ENCODE measurements at regions not wholly inside any gene's neighbourhood (a gene's known extent, or its start where the extent isn't known, plus 50 kb on each side); places are given as distances from the start of the nearest gene placed in this dataset.

- Histone ChIP-seq H3K9ac (ENCODE audit: low read length) (no peak overlapping the region), H3K27me3 (ENCODE audit: control insufficient read depth in 1 of 2, insufficient read depth in 1 of 2, low read length in 2 of 2) (no peaks in the 10 kb centered on the region), H3K14ac (ENCODE audit: low read length in 2 of 2) (no peak overlapping the region), H4K91ac (ENCODE audit: low read length) (no peak overlapping the region), H3K4me3 (ENCODE audit: insufficient read depth in 1 of 2, low read depth in 1 of 2, low read length in 2 of 2) (no peak overlapping the region), H3K4ac (ENCODE audit: low read depth in 1 of 2, low read length in 2 of 2) (no peak overlapping the region), H2BK15ac (ENCODE audit: low read depth, poor library complexity, severe bottlenecking) (no peak overlapping the region), H2BK5ac (ENCODE audit: low read depth, low read length, poor library complexity, severe bottlenecking) (no peak overlapping the region), H3K27ac (ENCODE audit: low read length, poor library complexity, severe bottlenecking) (no peak overlapping the region), H3K36me3 (ENCODE audit: control insufficient read depth in 1 of 2, insufficient read depth in 2 of 2, low read depth in 1 of 2, low read length in 2 of 2) (no peaks in the 10 kb centered on the region), H4K8ac (ENCODE audit: low read length) (no peak overlapping the region), H3K9me3 (ENCODE audit: control insufficient read depth, low read length) (no peaks in the 10 kb centered on the region), H3K23ac (ENCODE audit: low read length in 2 of 2) (no peak overlapping the region), H2AFZ (ENCODE audit: low read depth, low read length) (no peak overlapping the region), H2BK12ac (ENCODE audit: low read length in 2 of 2) (no peak overlapping the region), H3K4me1 (ENCODE audit: control insufficient read depth, insufficient read depth, low read depth, low read length) (no peaks in the 10 kb centered on the region), H3K18ac (ENCODE audit: low read depth in 1 of 2, low read length in 2 of 2) (no peak overlapping the region), H2AK5ac (ENCODE audit: low read length, severe bottlenecking) (no peak overlapping the region), H3K79me1 (replicated peaks; ENCODE audit: low read length, poor library complexity, severe bottlenecking) (no peaks in the 10 kb centered on the region), H2BK120ac (ENCODE audit: low read depth, low read length) (no peak overlapping the region), H3K4me2 (ENCODE audit: low read length, poor library complexity, severe bottlenecking) (no peak overlapping the region)
- DNase-seq: no peak
- 94% methylated on average over 1 of the region's 1 CpG for WGBS
Measured at GRCh38 chr4:81854406-81854805, 382.7 kb upstream of the RASGEF1B start.

DNA sequence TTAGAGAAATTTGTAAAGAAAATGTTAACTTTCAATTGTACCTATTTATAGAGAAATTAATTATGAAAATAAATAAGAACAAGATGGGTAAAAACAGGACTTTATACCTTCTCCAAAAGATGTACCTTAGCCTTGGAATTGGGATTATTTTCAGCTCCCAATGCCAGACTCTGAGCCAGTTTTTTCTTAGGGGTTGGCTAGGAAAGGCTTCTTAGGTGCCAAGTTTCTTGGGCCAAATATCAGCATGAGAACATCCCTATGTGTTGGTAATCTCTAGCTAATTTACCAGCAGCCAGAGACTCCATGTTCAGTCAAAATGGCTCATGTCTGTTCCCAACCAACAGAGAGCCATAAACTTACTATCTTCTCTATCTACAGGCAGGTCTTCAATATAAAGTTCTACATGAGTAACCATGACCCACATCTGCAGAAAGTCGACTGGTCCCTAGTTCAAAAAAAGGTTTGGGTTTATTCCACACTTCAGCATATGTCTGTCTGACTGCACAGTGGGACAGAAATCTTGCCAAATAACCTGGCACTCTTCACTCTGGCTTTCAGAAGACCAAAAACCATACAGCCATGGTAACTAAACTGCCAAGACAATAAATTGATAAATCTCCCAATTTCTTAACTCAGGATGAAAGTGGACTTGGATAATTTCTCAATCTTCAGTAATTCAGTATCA, 380.5 kb upstream of the RASGEF1B start:
- Histone ChIP-seq H3K4me3 (ENCODE audit: insufficient read depth in 1 of 2, low read depth in 1 of 2, low read length in 2 of 2) (no peak overlapping the region), H3K27ac (ENCODE audit: low read length, poor library complexity, severe bottlenecking) (no peak overlapping the region), H4K8ac (ENCODE audit: low read length) (no peak overlapping the region), H3K23ac (ENCODE audit: low read length in 2 of 2) (no peak overlapping the region), H3K36me3 (ENCODE audit: control insufficient read depth in 1 of 2, insufficient read depth in 2 of 2, low read depth in 1 of 2, low read length in 2 of 2) (no peaks in the 10 kb centered on the region), H3K18ac (ENCODE audit: low read depth in 1 of 2, low read length in 2 of 2) (no peak overlapping the region), H3K4me1 (ENCODE audit: control insufficient read depth, insufficient read depth, low read depth, low read length) (no peaks in the 10 kb centered on the region), H2BK12ac (ENCODE audit: low read length in 2 of 2) (no peak overlapping the region), H3K27me3 (ENCODE audit: control insufficient read depth in 1 of 2, insufficient read depth in 1 of 2, low read length in 2 of 2) (no peaks in the 10 kb centered on the region), H2BK120ac (ENCODE audit: low read depth, low read length) (no peak overlapping the region), H4K91ac (ENCODE audit: low read length) (no peak overlapping the region), H3K4me2 (ENCODE audit: low read length, poor library complexity, severe bottlenecking) (no peak overlapping the region), H3K9ac (ENCODE audit: low read length) (no peak overlapping the region), H2AK5ac (ENCODE audit: low read length, severe bottlenecking) (no peak overlapping the region), H3K14ac (ENCODE audit: low read length in 2 of 2) (no peak overlapping the region), H3K79me1 (replicated peaks; ENCODE audit: low read length, poor library complexity, severe bottlenecking) (no peaks in the 10 kb centered on the region), H2AFZ (ENCODE audit: low read depth, low read length) (no peak overlapping the region), H2BK15ac (ENCODE audit: low read depth, poor library complexity, severe bottlenecking) (no peak overlapping the region), H3K9me3 (ENCODE audit: control insufficient read depth, low read length) (no peaks in the 10 kb centered on the region), H2BK5ac (ENCODE audit: low read depth, low read length, poor library complexity, severe bottlenecking) (no peak overlapping the region), H3K4ac (ENCODE audit: low read depth in 1 of 2, low read length in 2 of 2) (no peak overlapping the region)
- WGBS: 58% methylated on average over 1 of the region's 1 CpG
- DNase-seq: no peak

GRCh38 chr4:81850701-81851100, 379.0 kb upstream of the RASGEF1B start:
- Histone ChIP-seq H3K18ac (ENCODE audit: low read depth in 1 of 2, low read length in 2 of 2) (no peak overlapping the region), H3K27me3 (ENCODE audit: control insufficient read depth in 1 of 2, insufficient read depth in 1 of 2, low read length in 2 of 2) (no peaks in the 10 kb centered on the region), H3K4me2 (ENCODE audit: low read length, poor library complexity, severe bottlenecking) (no peak overlapping the region), H2BK12ac (ENCODE audit: low read length in 2 of 2) (no peak overlapping the region), H3K4me1 (ENCODE audit: control insufficient read depth, insufficient read depth, low read depth, low read length) (no peaks in the 10 kb centered on the region), H2BK15ac (ENCODE audit: low read depth, poor library complexity, severe bottlenecking) (no peak overlapping the region), H3K27ac (ENCODE audit: low read length, poor library complexity, severe bottlenecking) (no peak overlapping the region), H3K79me1 (replicated peaks; ENCODE audit: low read length, poor library complexity, severe bottlenecking) (no peaks in the 10 kb centered on the region), H2BK120ac (ENCODE audit: low read depth, low read length) (no peak overlapping the region), H4K8ac (ENCODE audit: low read length) (no peak overlapping the region), H3K9me3 (ENCODE audit: control insufficient read depth, low read length) (no peaks in the 10 kb centered on the region), H2AK5ac (ENCODE audit: low read length, severe bottlenecking) (no peak overlapping the region), H2BK5ac (ENCODE audit: low read depth, low read length, poor library complexity, severe bottlenecking) (no peak overlapping the region), H3K4me3 (ENCODE audit: insufficient read depth in 1 of 2, low read depth in 1 of 2, low read length in 2 of 2) (no peak overlapping the region), H3K9ac (ENCODE audit: low read length) (no peak overlapping the region), H3K4ac (ENCODE audit: low read depth in 1 of 2, low read length in 2 of 2) (no peak overlapping the region), H4K91ac (ENCODE audit: low read length) (no peak overlapping the region), H3K14ac (ENCODE audit: low read length in 2 of 2) (no peak overlapping the region), H3K23ac (ENCODE audit: low read length in 2 of 2) (no peak overlapping the region), H3K36me3 (ENCODE audit: control insufficient read depth in 1 of 2, insufficient read depth in 2 of 2, low read depth in 1 of 2, low read length in 2 of 2) (no peaks in the 10 kb centered on the region), H2AFZ (ENCODE audit: low read depth, low read length) (no peak overlapping the region)
- no peak for DNase-seq
- WGBS: no CpG with 5 or more reads among the region's 1 CpG

DNA sequence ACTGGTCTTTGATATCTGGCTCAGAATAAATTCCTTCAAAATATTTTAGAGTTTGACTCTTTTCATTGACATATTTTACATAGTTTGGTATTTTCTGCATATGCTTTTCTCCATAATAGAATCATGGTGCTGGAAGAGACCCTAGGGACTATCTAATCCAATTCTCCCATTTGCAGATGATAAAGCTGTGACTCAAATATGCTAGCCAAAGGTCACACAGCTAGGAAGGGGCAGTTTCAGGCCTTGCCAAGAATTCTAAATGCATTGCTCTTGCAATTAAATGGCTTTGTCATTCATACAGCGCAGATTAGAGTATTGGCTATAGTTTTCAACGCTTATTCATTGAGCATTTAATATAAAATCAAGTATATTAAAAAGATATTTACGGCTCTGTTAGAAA, 374.1 kb upstream of the RASGEF1B start:
- H4K91ac ChIP-seq (ENCODE audit: low read length): no peak overlapping the region
- H2BK5ac ChIP-seq (ENCODE audit: low read depth, low read length, poor library complexity, severe bottlenecking): no peak overlapping the region
- peaks cover 0 to 11% of the 10 kb centered on the region in 2 experiments for H3K27me3 ChIP-seq (ENCODE audit: control insufficient read depth in 1 of 2, insufficient read depth in 1 of 2, low read length in 2 of 2)
- H2BK15ac ChIP-seq (ENCODE audit: low read depth, poor library complexity, severe bottlenecking): no peak overlapping the region
- H3K14ac ChIP-seq (ENCODE audit: low read length in 2 of 2): no peak overlapping the region
- no peaks in the 10 kb centered on the region for H3K9me3 ChIP-seq (ENCODE audit: control insufficient read depth, low read length)
- H2BK120ac ChIP-seq (ENCODE audit: low read depth, low read length): no peak overlapping the region
- no peak overlapping the region for H2AK5ac ChIP-seq (ENCODE audit: low read length, severe bottlenecking)
- H3K4me2 ChIP-seq (ENCODE audit: low read length, poor library complexity, severe bottlenecking): no peak overlapping the region
- DNase-seq: no peak
- no peaks in the 10 kb centered on the region for H3K4me1 ChIP-seq (ENCODE audit: control insufficient read depth, insufficient read depth, low read depth, low read length)
- no peak overlapping the region for H3K23ac ChIP-seq (ENCODE audit: low read length in 2 of 2)
- no peak overlapping the region for H4K8ac ChIP-seq (ENCODE audit: low read length)
- H3K4me3 ChIP-seq (ENCODE audit: insufficient read depth in 1 of 2, low read depth in 1 of 2, low read length in 2 of 2): no peak overlapping the region
- H3K18ac ChIP-seq (ENCODE audit: low read depth in 1 of 2, low read length in 2 of 2): no peak overlapping the region
- no peaks in the 10 kb centered on the region for H3K36me3 ChIP-seq (ENCODE audit: control insufficient read depth in 1 of 2, insufficient read depth in 2 of 2, low read depth in 1 of 2, low read length in 2 of 2)
- no peak overlapping the region for H2AFZ ChIP-seq (ENCODE audit: low read depth, low read length)
- no peak overlapping the region for H3K4ac ChIP-seq (ENCODE audit: low read depth in 1 of 2, low read length in 2 of 2)
- no peaks in the 10 kb centered on the region for H3K79me1 ChIP-seq (replicated peaks; ENCODE audit: low read length, poor library complexity, severe bottlenecking)
- no peak overlapping the region for H3K9ac ChIP-seq (ENCODE audit: low read length)
- no peak overlapping the region for H3K27ac ChIP-seq (ENCODE audit: low read length, poor library complexity, severe bottlenecking)
- no peak overlapping the region for H2BK12ac ChIP-seq (ENCODE audit: low read length in 2 of 2)
- WGBS: no CpG with 5 or more reads among the region's 3 CpGs

Measured in mesenchymal stem cell (in vitro differentiated cells and primary cell).